Neural cell (in vitro differentiated cells): ENCODE measurements at regions not wholly inside any gene's neighbourhood (a gene's known extent, or its start where the extent isn't known, plus 50 kb on each side); places are given as distances from the start of the nearest gene placed in this dataset.

Source experiments
- H2AFZ ChIP-seq: fragments of 200-600, 300-800 bp; sonication (generic), shearing (Covaris generic); 2 replicates; pipeline ENCODE4 v1.6.0; 2014; ENCODE audit warnings: low read depth, mild to moderate bottlenecking, antibody characterized with exemption, low read length, moderate library complexity
- H3F3A ChIP-seq: fragments of 200-600 bp; shearing (Covaris generic); 2 replicates; pipeline ENCODE4 v1.6.1; 2016; ENCODE audit warnings: mild to moderate bottlenecking, moderate library complexity, mixed read lengths, antibody characterized with exemption, low read length; ENCODE audit not compliant: insufficient read depth, poor library complexity, severe bottlenecking
- H3K27ac ChIP-seq: fragments of 200-600, 300-800 bp; sonication (generic), shearing (Covaris generic); 2 replicates; pipeline ENCODE4 v1.5.1; 2014; ENCODE audit warnings: mild to moderate bottlenecking, low read length, moderate library complexity
- H3K27me3 ChIP-seq: fragments of 300-800, 200-600 bp; sonication (generic), shearing (Covaris generic); 2 replicates; pipeline ENCODE4 v1.6.0; 2014; ENCODE audit warnings: mild to moderate bottlenecking, low read depth, low read length, moderate library complexity; ENCODE audit not compliant: insufficient read depth
- H3K36me3 ChIP-seq: fragments of 300-800, 200-600 bp; sonication (generic), shearing (Covaris generic); 2 replicates; pipeline ENCODE4 v1.5.1; 2014; ENCODE audit warnings: mild to moderate bottlenecking, antibody characterized with exemption, low read length, moderate library complexity; ENCODE audit not compliant: insufficient read depth
- H3K4me2 ChIP-seq: fragments of 300-800, 200-600 bp; sonication (generic), shearing (Covaris generic); 2 replicates; pipeline ENCODE4 v1.6.0; 2014; ENCODE audit warnings: mild to moderate bottlenecking, low read length
- H3K4me3 ChIP-seq: fragments of 300-800, 200-600 bp; sonication (generic), shearing (Covaris generic); 2 replicates; pipeline ENCODE4 v1.5.1; 2014; ENCODE audit warnings: mild to moderate bottlenecking, low read length, moderate library complexity
- H3K79me2 ChIP-seq: fragments of 200-600 bp; shearing (Covaris generic); replicated peaks from 2 replicates; pipeline ENCODE4 v1.6.0; 2014; ENCODE audit warnings: mild to moderate bottlenecking, low read length, moderate library complexity; ENCODE audit not compliant: insufficient read depth
- H3K9ac ChIP-seq: fragments of 300-800, 200-600 bp; sonication (generic), shearing (Covaris generic); 2 replicates; pipeline ENCODE4 v1.6.1; 2016; ENCODE audit warnings: mild to moderate bottlenecking, low read length, mixed read lengths
- H3K9me2 ChIP-seq: fragments of 200-600 bp; shearing (Covaris generic); 2 replicates; pipeline ENCODE4 v1.6.1; 2016; ENCODE audit warnings: mild to moderate bottlenecking, low read length, mixed read lengths; ENCODE audit not compliant: insufficient read depth
- H3K9me3 ChIP-seq: fragments of 200-600, 300-800 bp; sonication (generic), shearing (Covaris generic); 2 replicates; pipeline ENCODE4 v1.6.1; 2016; ENCODE audit warnings: mild to moderate bottlenecking, mixed run types, low read length, moderate library complexity, mixed read lengths
- H4K20me1 ChIP-seq: fragments of 200-600 bp; shearing (Covaris generic); 2 replicates; pipeline ENCODE4 v1.6.1; 2016; ENCODE audit warnings: mild to moderate bottlenecking, mixed run types; ENCODE audit not compliant: insufficient read depth
- CTCF ChIP-seq: fragments of 450-650 bp; IDR thresholded peaks from 2 replicates; pipeline ENCODE4 v1.5.1; 2014; ENCODE audit warnings: antibody characterized with exemption, mild to moderate bottlenecking, moderate library complexity; ENCODE audit not compliant: poor library complexity, severe bottlenecking
- EP300 ChIP-seq: fragments of 450-650 bp; conservative IDR thresholded peaks from 2 replicates; pipeline ENCODE4 v1.6.1; 2014; ENCODE audit warnings: antibody characterized with exemption, mild to moderate bottlenecking, moderate library complexity; ENCODE audit not compliant: poor library complexity, severe bottlenecking
- EZH2 ChIP-seq: fragments of 200-600, 300-800 bp; shearing (Covaris generic), sonication (generic); IDR thresholded peaks from 2 replicates; pipeline ENCODE4 v1.6.1; 2014; ENCODE audit warnings: antibody characterized with exemption, low read length, borderline replicate concordance, mild to moderate bottlenecking; ENCODE audit not compliant: insufficient read depth, poor library complexity, severe bottlenecking
- MXI1 ChIP-seq: fragments of 450-650 bp; conservative IDR thresholded peaks from 2 replicates; pipeline ENCODE4 v1.6.1; 2014; ENCODE audit warnings: antibody characterized with exemption, mild to moderate bottlenecking; ENCODE audit not compliant: poor library complexity, severe bottlenecking
- POLR2AphosphoS5 ChIP-seq: IDR thresholded peaks from 2 replicates; pipeline ENCODE4 v1.6.1; 2012
- RAD21 ChIP-seq: fragments of 450-650 bp; conservative IDR thresholded peaks from 2 replicates; pipeline ENCODE4 v1.6.1; 2014; ENCODE audit warnings: antibody characterized with exemption, mild to moderate bottlenecking, moderate library complexity
- REST ChIP-seq: IDR thresholded peaks from 2 replicates; pipeline ENCODE4 v1.6.1; 2012; ENCODE audit warnings: borderline replicate concordance
- SMC3 ChIP-seq: fragments of 450-650 bp; conservative IDR thresholded peaks from 2 replicates; pipeline ENCODE4 v1.6.1; 2014; ENCODE audit warnings: antibody characterized with exemption, mild to moderate bottlenecking, moderate library complexity; ENCODE audit not compliant: poor library complexity
- TAF1 ChIP-seq: IDR thresholded peaks from 2 replicates; pipeline ENCODE4 v1.6.1; 2012; ENCODE audit warnings: low read depth

DNA sequence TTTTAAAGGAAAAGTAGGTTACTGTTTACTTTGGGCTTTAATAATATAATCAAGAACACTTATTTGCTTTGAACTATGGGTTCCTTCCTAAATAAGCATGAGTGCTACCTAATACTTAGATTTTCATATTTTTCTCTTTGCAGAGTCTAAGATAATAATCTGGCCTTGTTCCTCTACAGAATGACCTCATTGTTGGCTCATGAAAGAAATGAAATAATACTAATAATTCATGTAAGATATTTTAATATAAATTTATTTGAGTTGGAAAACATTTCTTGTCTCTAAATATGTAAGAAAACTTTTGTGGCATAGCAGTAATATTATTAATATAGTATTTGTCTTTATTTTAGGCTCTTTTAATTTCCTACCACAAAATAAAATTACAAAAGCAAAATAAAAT, 601.3 kb downstream of the IQCM start:
- no peaks in the 10 kb centered on the region for H3K27me3 ChIP-seq
- no peak overlapping the region for H3K9ac ChIP-seq
- H3K9me3 ChIP-seq: no peaks in the 10 kb centered on the region
- H3K79me2 ChIP-seq: no peaks in the 10 kb centered on the region
- no peak overlapping the region for H3K4me3 ChIP-seq
- H3K9me2 ChIP-seq: no peaks in the 10 kb centered on the region
- TF ChIP-seq EP300 (no peak), SMC3 (no peak), CTCF (no peak), REST (no peak), TAF1 (no peak), POLR2AphosphoS5 (no peak), RAD21 (no peak), EZH2 (no peak)
- H3F3A ChIP-seq: no peaks in the 10 kb centered on the region
- no peaks in the 10 kb centered on the region for H4K20me1 ChIP-seq
- no peak overlapping the region for H3K27ac ChIP-seq
- H3K36me3 ChIP-seq: no peaks in the 10 kb centered on the region
- H3K4me2 ChIP-seq: no peak overlapping the region
- H2AFZ ChIP-seq: no peak overlapping the region

DNA sequence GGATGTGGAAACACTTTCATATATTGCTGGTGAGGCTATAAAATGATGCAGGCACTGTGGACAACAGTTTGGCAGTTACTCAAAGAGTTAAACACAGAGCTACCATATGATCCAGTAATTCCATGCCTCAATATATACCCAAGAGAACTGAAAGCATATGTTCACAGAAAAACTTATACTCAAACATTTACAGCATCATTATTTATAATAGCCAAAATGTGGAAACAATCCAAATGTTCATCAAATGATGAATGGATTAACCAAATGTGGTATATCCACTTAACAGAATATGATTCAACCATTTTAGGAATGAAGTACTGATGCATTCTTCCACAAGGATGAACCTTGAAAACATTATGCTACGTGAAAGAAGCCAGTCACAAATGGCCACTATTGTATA, 603.8 kb downstream of the IQCM start:
- H4K20me1 ChIP-seq: no peaks in the 10 kb centered on the region
- H3K9ac ChIP-seq: no peak overlapping the region
- no peaks in the 10 kb centered on the region for H3F3A ChIP-seq
- H3K4me3 ChIP-seq: no peak overlapping the region
- no peaks in the 10 kb centered on the region for H3K79me2 ChIP-seq
- no peaks in the 10 kb centered on the region for H3K9me3 ChIP-seq
- no peaks in the 10 kb centered on the region for H3K27me3 ChIP-seq
- no peaks in the 10 kb centered on the region for H3K36me3 ChIP-seq
- no peak overlapping the region for H3K27ac ChIP-seq
- TF ChIP-seq SMC3 (no peak), REST (no peak), EZH2 (no peak), RAD21 (no peak), TAF1 (no peak), CTCF (no peak), MXI1 (no peak), POLR2AphosphoS5 (no peak), EP300 (no peak)
- H3K4me2 ChIP-seq: no peak overlapping the region
- no peak overlapping the region for H2AFZ ChIP-seq
- H3K9me2 ChIP-seq: no peaks in the 10 kb centered on the region
